HT-29 (cell line): ENCODE measurements at regions not wholly inside any gene's neighbourhood (a gene's known extent, or its start where the extent isn't known, plus 50 kb on each side); places are given as distances from the start of the nearest gene placed in this dataset.
A peak's percentile ranks its signal among the peaks of the same experiment; 100 is the strongest.

ENCODE experiments used
- DNase-seq: peaks from one replicate; pipeline ENCODE4 v3.0.0-alpha.2; 2015; ENCODE audit warnings: low spot score

DNA sequence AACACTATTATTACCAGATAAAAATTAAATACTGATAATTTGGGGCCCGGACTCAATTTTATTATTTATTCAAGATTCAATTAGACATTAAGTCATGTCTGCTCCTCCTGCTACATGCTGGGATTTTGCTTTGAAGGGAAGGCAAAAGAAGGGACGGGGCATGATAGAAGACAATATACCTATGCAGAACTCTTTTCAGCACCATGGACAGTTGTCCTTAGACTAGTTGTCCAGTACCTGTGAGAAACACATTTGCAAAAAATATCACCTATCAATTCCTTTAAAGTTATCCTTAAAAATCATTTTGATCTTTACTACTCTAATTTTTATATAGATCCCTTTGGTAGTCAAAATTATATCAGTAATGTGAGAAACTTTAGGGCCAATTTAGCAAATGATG, 100.2 kb upstream of the SULT1C3 start:
- peak; percentile 56 for DNase-seq

DNA sequence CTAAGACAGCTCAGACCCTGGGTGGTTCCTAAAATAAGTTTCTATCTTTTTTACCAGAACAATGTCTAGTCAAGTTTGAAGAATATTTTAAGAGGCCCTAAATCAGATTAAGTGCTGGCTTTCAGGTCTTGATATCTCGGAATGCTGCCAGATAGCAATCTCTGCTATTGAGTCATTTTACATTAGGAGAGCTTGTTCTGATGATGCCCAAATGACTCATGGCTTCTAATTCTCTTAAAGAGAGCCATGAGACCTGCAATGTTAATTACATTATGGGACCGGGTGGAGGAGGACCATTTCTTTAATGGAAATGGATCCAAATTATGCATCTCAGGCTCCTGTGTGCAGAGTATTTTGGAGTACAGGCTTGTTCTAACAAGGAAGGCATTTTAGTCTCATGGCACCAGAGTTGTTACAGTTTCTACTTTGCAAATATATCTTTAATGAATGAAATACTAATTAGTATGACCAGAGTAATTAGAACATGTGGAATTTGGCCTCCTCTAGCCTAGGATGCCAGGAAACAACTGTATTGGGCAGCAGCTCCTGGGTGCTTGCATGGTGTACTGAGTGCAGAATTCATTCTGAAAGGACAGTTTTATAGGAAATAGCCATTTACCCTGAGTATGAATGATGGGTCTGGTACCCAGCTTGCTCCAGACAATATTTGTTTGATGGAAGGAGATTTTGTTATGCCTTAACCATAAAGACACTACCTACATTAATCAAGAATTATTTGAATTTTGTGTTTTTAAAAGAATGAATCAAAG, 94.0 kb upstream of the SULT1C3 start:
- no peak for DNase-seq

DNA sequence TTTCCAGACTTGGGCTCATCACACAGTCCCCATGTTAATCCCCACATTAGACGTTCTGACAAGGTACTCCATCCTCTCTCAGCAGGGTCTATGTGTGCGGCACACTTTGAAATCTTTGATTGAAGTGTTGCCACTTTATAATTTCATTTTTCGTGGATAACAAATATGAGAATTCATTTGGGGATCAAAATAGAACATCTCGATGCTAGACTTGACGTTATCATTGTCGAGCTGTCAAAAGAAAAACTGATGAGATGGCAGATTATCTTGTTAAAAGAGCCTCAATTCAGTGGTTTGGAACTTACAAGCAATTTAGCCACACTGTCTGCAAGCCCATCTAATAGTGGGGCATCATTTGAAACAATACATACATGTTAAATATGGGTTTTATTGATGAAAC, 91.2 kb upstream of the SULT1C3 start:
- DNase-seq, result no peak

DNA sequence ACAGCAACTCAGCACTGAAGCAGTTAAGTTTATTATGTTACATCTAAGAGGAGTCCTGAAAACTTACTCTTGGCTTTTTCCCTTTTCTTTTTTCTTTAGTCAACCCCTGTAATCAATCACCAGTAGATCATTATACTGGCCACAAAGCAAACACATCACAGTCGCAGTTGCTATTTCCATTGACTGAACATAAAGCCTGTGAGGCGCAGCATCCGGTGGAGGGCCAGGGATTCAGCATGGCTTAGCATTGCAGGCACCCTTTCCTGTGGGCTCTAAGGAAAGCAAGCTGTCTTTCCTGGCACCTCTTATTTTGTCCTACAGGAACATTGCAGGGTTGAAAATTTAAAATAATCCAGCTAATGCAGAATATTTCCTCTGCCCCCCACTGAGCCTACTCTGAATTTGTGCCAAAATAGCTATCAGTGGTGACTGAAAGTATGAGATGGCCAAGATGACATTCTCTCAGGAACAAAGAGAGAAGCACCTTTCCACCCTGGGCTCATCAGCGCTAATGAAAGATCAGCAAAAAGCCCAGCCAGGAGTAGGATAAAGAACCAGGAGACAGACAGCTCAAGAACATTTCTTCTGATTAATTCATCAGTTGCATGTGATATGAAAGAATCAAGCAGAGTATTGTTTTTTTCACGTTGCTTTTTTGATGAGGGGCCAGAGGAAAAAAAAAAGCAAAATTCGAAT, 85.3 kb upstream of the SULT1C3 start:
- DNase-seq, result no peak

DNA sequence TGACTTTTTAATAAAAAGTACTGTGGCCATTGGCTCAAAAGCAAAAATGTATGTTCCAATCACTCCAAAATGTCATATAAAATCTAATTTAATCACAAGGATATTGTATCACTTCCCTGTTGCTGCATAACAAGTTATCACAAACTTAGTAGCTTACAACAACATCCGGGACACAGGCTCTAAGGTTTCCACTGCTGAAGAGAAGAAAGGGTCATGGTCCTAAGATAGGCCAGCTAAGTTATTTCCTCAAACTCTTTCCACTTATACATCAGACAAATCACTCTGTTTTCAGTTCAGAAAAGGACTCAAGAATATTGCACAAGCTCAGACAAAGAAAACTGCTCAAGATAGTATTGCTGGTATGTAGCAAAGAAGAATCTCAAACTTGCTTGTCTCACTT, 78.5 kb upstream of the SULT1C3 start:
- DNase-seq, result no peak

DNA sequence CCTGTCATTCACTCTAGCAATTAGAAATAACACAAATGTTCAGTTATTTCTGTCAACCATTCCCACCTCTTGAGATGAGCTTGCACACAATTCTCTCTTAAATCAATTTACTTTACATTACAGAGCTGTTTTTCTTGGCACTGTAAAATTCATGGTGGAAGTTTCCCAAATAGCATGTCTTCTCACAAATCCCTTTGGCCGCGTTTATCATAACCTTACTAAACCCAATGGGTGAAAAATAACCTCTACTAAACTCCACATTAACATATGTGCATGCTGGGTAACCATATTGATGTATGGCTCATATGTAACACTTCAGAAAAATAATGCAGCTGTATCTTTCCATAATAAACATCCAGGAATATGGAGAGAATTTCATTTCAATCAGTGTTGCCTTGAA, 75.5 kb upstream of the SULT1C3 start:
- DNase-seq, result no peak

DNA sequence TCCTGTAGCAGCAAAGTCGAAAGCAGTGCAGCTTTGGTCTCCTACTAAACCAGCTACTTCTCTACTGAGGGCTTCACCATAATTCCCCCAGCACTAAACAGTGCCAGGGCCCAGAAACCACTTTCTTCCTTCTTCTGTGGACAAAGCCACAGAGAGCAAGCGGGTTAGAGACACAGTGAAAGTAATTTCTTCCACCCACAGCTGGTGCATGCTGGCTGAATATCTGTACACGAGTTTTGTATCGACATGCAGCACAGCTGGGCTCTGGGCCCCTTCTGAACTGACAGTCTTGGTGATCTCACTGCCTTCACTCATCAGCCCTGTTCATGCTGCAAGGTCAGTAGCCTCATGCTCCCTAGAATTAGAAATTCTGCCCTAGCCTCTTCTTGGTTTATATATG, 74.0 kb upstream of the SULT1C3 start:
- DNase-seq, result no peak

DNA sequence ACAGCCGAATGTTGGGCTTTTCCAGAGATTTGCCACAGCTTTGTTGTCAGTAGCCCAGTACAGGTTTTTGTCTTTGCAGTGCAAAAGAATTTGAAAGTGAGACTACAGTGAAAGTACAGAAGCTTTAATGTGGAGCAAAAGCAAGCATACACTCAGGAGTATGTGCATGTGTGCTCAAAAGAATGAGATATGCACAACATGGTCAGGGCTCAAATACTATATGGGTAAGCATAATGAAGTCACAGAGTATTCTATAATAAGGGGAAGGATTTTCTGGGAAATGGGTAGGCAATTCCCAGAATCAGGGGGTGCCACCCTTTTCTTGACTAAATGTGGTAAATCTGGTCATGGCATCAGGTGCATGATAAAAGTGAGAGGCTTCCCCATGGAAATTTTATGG, 72.1 kb upstream of the SULT1C3 start:
- no peak for DNase-seq

DNA sequence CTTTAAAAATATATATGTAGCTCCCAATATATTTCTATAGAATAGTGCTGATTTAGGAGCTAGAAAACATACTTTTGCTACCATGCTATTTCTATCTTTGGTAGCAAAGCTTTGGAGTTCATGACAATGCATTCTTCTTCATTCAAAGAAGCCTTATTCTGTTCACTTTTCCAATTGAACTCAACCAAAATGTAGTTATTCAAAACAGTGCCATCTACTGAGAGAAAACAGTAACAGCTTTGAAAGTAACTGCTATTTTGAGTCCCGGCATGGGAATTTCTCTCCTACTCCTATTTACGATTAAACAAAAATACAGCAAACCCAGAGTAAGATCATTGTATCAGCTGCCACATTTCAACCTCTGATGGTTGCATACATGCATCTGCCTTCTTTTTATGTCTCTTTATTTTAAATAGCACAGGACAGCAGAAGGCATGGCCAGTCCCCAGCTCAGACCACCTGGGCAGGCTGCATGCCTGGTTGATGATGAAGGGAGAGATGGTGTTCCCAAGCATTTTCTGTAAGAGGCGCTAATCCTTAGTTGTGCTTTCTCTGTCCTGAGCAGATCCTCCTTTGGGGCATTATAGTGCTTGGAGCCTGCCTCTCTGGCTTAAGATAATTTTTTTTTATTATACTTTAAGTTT, 69.7 kb upstream of the SULT1C3 start:
- DNase-seq, result peak; percentile 46

DNA sequence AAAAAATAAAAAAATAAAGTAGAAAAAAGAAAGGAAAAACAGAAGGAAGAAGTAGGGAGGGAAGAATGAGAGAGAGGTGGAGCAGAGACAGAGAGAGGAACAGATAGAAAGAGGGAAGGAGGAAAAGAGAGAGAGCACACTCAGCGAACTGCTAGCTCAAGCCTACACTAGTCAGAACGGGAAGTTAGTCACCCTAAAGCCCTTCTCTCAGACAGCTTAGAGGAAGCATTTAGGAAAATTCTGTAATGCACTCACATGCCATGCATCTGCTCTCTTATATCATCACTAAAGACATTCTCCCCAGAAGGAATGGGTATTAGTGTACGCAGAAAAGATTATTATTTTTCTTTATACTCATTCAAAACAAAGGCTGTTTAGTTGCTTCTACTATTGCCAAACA, 68.1 kb upstream of the SULT1C3 start:
- DNase-seq, result no peak

DNA sequence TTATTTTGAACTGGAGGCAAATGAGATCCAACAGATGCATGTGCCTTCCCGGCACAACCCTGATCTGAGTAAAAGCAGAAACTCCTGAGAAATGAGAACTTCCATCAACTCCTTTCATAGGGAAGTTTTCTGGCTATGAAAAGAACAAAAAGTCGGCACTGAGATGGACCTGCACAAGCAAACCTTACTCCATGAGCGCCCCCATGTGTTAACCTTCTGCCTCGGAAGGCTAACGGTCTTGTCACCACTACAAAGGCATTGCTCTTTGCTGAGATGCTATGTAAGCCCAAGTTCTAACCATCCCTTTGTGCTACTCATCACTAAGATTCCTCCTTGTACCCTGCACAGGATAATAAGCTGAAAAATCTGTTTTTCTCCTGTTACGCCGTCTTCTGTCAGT, 57.3 kb upstream of the SULT1C3 start:
- peak; percentile 46 for DNase-seq

DNA sequence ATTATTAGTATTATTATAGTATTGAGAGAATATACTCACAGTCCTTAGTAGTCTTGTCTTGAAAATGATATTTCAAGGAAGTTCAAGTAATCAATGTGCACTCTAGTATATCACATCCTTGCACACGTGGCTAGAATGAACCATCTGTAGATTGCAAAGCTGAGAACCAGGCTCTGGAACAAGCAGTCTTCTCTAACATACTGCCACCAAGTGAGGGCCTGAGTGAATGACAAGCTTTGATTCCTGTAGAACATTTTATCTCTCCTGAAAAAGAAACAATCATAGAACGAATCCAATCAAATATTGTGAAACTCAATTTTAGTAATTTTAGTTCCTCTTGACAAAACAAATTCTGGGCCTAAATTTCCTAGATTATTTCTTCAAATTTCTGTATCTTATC, 55.3 kb upstream of the SULT1C3 start:
- DNase-seq, result peak; percentile 56

DNA sequence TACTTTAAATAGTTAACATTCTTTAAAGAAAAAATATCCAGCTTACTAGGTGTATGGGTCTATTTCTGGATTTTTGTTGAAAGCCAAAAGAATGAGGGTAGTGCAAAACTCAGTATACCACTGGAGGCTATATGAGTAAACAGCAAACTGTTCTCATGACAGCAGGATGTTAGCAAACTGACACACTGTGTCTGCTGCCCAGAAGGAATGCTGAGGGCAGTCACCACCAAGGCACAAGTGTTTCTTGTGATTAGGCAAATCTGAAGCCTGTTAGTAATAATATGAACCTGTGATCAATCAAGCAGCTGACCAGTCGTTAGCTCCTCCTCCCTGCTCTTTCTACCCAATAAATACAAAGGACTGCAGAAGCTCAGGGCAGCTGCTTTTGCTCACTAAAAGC, 50.5 kb upstream of the SULT1C3 start:
- DNase-seq, result no peak
